ENCODE measurements at regions not wholly inside any gene's neighbourhood (a gene's known extent, or its start where the extent isn't known, plus 50 kb on each side); places are given as distances from the start of the nearest gene placed in this dataset.

GRCh38 chr4:138706201-138706600 is 309.4 kb upstream of the NOCT start:
- peak overlapping the region; percentile 31; the same call in 1 of the 2 replicates for H2AK5ac ChIP-seq (ENCODE audit: low read depth, low read length)
- DNase-seq (peak; percentile 27), ATAC-seq (ENCODE audit: low read depth) (no peak)
- no peak overlapping the region for H3K4me3 ChIP-seq (ENCODE audit: insufficient read depth, low read depth, low read length)
- no peaks in the 10 kb centered on the region for H3K9me3 ChIP-seq (ENCODE audit: control insufficient read depth, insufficient read depth, low read length)
- H3K23ac ChIP-seq (ENCODE audit: low read depth, low read length) = no peak overlapping the region
- ChIA-PET POLR2A (ENCODE audit: unreplicated experiment) (no interaction called here), CTCF (no interaction called here)
- in situ Hi-C loops (cut with MboI; ENCODE audit: low sequenced_read_pairs) (no loop called here), dilution Hi-C loops (cut with HindIII; ENCODE audit: low sequenced_read_pairs, unreplicated experiment) (no loop called here), intact Hi-C loops (cut with micrococcal nuclease) (no loop called here)
- H3K56ac ChIP-seq (ENCODE audit: extremely low read depth, insufficient read depth, low read length) = no peak overlapping the region
- no TSS peak for BruUV-seq (replicated peaks)
- H2BK120ac ChIP-seq (ENCODE audit: low read depth, low read length) = peak overlapping the region; percentile 84
- TF ChIP-seq MXI1 (IDR thresholded peaks at IDR 0.05; ENCODE audit: borderline replicate concordance, low read depth, low read length) = no peak
- no peak for TF ChIP-seq RAD21 (IDR thresholded peaks at IDR 0.05; ENCODE audit: low read length)
- TF ChIP-seq NFE2L2 (IDR thresholded peaks at IDR 0.05; ENCODE audit: low read depth, low read length) = no peak
- TF ChIP-seq FOS (IDR thresholded peaks at IDR 0.05; ENCODE audit: low read depth, low read length) = no peak
- no peak for TF ChIP-seq POLR2A (IDR thresholded peaks at IDR 0.05; ENCODE audit: low read depth, low read length)
- TF ChIP-seq MAFK (IDR thresholded peaks at IDR 0.05; ENCODE audit: low read depth, low read length) = no peak
- TF ChIP-seq RCOR1 (IDR thresholded peaks at IDR 0.05; ENCODE audit: insufficient replicate concordance, low read length) = no peak
- no peak for TF ChIP-seq SMC3 (IDR thresholded peaks at IDR 0.05; ENCODE audit: low read depth, low read length)
- TF ChIP-seq CTCF (conservative IDR thresholded peaks at IDR 0.05; ENCODE audit: low read depth, low read length) = no peak
- TF ChIP-seq BHLHE40 (IDR thresholded peaks at IDR 0.05; ENCODE audit: low read depth, low read length) = no peak
- TF ChIP-seq USF2 (IDR thresholded peaks at IDR 0.05; ENCODE audit: low read depth, low read length) = no peak
- TF ChIP-seq CEBPB (IDR thresholded peaks at IDR 0.05; ENCODE audit: low read depth, low read length) = no peak
- TF ChIP-seq RFX5 (IDR thresholded peaks at IDR 0.05; ENCODE audit: low read depth, low read length) = no peak
- TF ChIP-seq CHD1 (IDR thresholded peaks at IDR 0.05; ENCODE audit: low read depth, low read length) = no peak
- no CpG with 5 or more reads among the region's 2 CpGs for WGBS, 2 experiments (ENCODE audit: extremely low coverage in 2 of 2, insufficient read length in 1 of 2)
- H2AK9ac ChIP-seq (replicated peaks; ENCODE audit: low read depth, low read length, poor library complexity) = no peak overlapping the region
- no peaks in the 10 kb centered on the region for H3K36me3 ChIP-seq (ENCODE audit: control insufficient read depth, insufficient read depth, low read length)
- peak overlapping the region; percentile 49; the same call in 1 of the 3 replicates for H2BK15ac ChIP-seq (ENCODE audit: low read depth, low read length)
- no peaks in the 10 kb centered on the region for H3K79me1 ChIP-seq (ENCODE audit: low read depth in 1 of 2, low read length in 2 of 2)
- no peaks in the 10 kb centered on the region for H3K9me1 ChIP-seq (ENCODE audit: insufficient read depth, low read length)
- H4K20me1 ChIP-seq (ENCODE audit: insufficient read depth, low read length) = no peaks in the 10 kb centered on the region
- peak overlapping the region; percentile 67; the same call in 1 of the 2 replicates for H3K14ac ChIP-seq (replicated peaks; ENCODE audit: low read depth, low read length)
- peak overlapping the region; percentile 15 for H2BK5ac ChIP-seq (ENCODE audit: low read depth, low read length, poor library complexity, severe bottlenecking)
- H4K5ac ChIP-seq (ENCODE audit: low read depth, low read length) = peak overlapping the region; percentile 77
- peak overlapping the region; percentile 81; the same call in 1 of the 2 replicates for H4K91ac ChIP-seq (ENCODE audit: insufficient read depth, low read depth, low read length)
- no peak overlapping the region for H3K27ac ChIP-seq (ENCODE audit: insufficient read depth, low read length)
- H3K4me1 ChIP-seq (ENCODE audit: control insufficient read depth, insufficient read depth, low read length) = peaks cover 12% of the 10 kb centered on the region
- H3K27me3 ChIP-seq (ENCODE audit: control insufficient read depth, insufficient read depth, low read length) = no peaks in the 10 kb centered on the region
- no peak overlapping the region for H3K9ac ChIP-seq (ENCODE audit: low read depth, low read length)
- H2BK20ac ChIP-seq (ENCODE audit: low read depth, low read length) = peak overlapping the region; percentile 76; the same call in 1 of the 2 replicates
- H3K4ac ChIP-seq (ENCODE audit: low read depth, low read length) = peak overlapping the region; percentile 68
- H3K4me2 ChIP-seq (ENCODE audit: low read depth, low read length) = no peak overlapping the region
- peak overlapping the region in 1 of 2 experiments; percentile 51; a peak in 1 of 4 replicates for H4K8ac ChIP-seq (ENCODE audit: low read depth in 2 of 2, low read length in 2 of 2)
- H3K18ac ChIP-seq (ENCODE audit: low read depth, low read length) = peak overlapping the region; percentile 82
- no peak overlapping the region for H2AFZ ChIP-seq (replicated peaks; ENCODE audit: low read length, poor library complexity)
